Chondrocyte (in vitro differentiated cells): ENCODE measurements at regions not wholly inside any gene's neighbourhood (a gene's known extent, or its start where the extent isn't known, plus 50 kb on each side); places are given as distances from the start of the nearest gene placed in this dataset.

ENCODE experiments used
- DNase-seq: peaks from one replicate; pipeline ENCODE4 v3.0.0; 2021; ENCODE audit warnings: mixed read lengths, low spot score
- H3K27ac Mint-ChIP-seq: one replicate; pipeline ENCODE4 v1.8.0; 2021; ENCODE audit warnings: mild to moderate bottlenecking, moderate library complexity, mixed read lengths; ENCODE audit not compliant: unreplicated experiment
- H3K27me3 Mint-ChIP-seq: 2 replicates; pipeline ENCODE4 v1.8.0; 2021; ENCODE audit warnings: low read depth, mixed read lengths
- H3K36me3 Mint-ChIP-seq: 2 replicates; pipeline ENCODE4 v1.8.0; 2021; ENCODE audit warnings: low read depth, mixed read lengths
- H3K4me1 Mint-ChIP-seq: 2 replicates; pipeline ENCODE4 v1.8.0; 2021; ENCODE audit warnings: low read depth, mild to moderate bottlenecking, mixed read lengths
- H3K4me3 Mint-ChIP-seq: one replicate; pipeline ENCODE4 v1.8.0; 2021; ENCODE audit warnings: mild to moderate bottlenecking, moderate library complexity, mixed read lengths; ENCODE audit not compliant: unreplicated experiment
- H3K9me3 Mint-ChIP-seq: 2 replicates; pipeline ENCODE4 v1.8.0; 2021; ENCODE audit warnings: low read depth, mixed read lengths
- CTCF ChIP-seq: fragments of 200-600 bp; sonication (generic); IDR thresholded peaks from 2 replicates; pipeline ENCODE4 v1.5.0; 2021; ENCODE audit warnings: antibody characterized with exemption, mild to moderate bottlenecking, moderate library complexity

- no peak overlapping the region for H3K27ac Mint-ChIP-seq
- no peaks in the 10 kb centered on the region for H3K9me3 Mint-ChIP-seq
- H3K4me3 Mint-ChIP-seq, result no peak overlapping the region
- H3K36me3 Mint-ChIP-seq, result no peaks in the 10 kb centered on the region
- no peak for DNase-seq
- TF ChIP-seq CTCF, result no peak
- no peaks in the 10 kb centered on the region for H3K27me3 Mint-ChIP-seq
- no peaks in the 10 kb centered on the region for H3K4me1 Mint-ChIP-seq
Observed at GRCh38 chr15:91465086-91465485, 365.0 kb downstream of the SV2B start.

GRCh38 chr15:91465696-91466095, 365.6 kb downstream of the SV2B start:
- H3K36me3 Mint-ChIP-seq, result no peaks in the 10 kb centered on the region
- no peak overlapping the region for H3K4me3 Mint-ChIP-seq
- H3K27ac Mint-ChIP-seq, result no peak overlapping the region
- H3K4me1 Mint-ChIP-seq, result no peaks in the 10 kb centered on the region
- DNase-seq, result no peak
- H3K27me3 Mint-ChIP-seq, result no peaks in the 10 kb centered on the region
- H3K9me3 Mint-ChIP-seq, result no peaks in the 10 kb centered on the region
- no peak for TF ChIP-seq CTCF

GRCh38 chr15:91468871-91469580, 369.0 kb downstream of the SV2B start:
- no peaks in the 10 kb centered on the region for H3K4me1 Mint-ChIP-seq
- no peak overlapping the region for H3K27ac Mint-ChIP-seq
- no peak for DNase-seq
- no peaks in the 10 kb centered on the region for H3K27me3 Mint-ChIP-seq
- no peaks in the 10 kb centered on the region for H3K9me3 Mint-ChIP-seq
- H3K4me3 Mint-ChIP-seq, result no peak overlapping the region
- no peaks in the 10 kb centered on the region for H3K36me3 Mint-ChIP-seq
- no peak for TF ChIP-seq CTCF

GRCh38 chr15:91469632-91470567, 369.8 kb downstream of the SV2B start:
- H3K4me3 Mint-ChIP-seq, result no peak overlapping the region
- no peak for DNase-seq
- TF ChIP-seq CTCF, result no peak
- no peaks in the 10 kb centered on the region for H3K36me3 Mint-ChIP-seq
- H3K27me3 Mint-ChIP-seq, result peaks cover 2% of the 10 kb centered on the region
- H3K4me1 Mint-ChIP-seq, result no peaks in the 10 kb centered on the region
- H3K9me3 Mint-ChIP-seq, result no peaks in the 10 kb centered on the region
- H3K27ac Mint-ChIP-seq, result no peak overlapping the region

- Mint-ChIP-seq H3K9me3 (no peaks in the 10 kb centered on the region), H3K27me3 (peaks cover 6% of the 10 kb centered on the region), H3K4me3 (no peak overlapping the region), H3K36me3 (no peaks in the 10 kb centered on the region), H3K4me1 (no peaks in the 10 kb centered on the region), H3K27ac (no peak overlapping the region)
- TF ChIP-seq CTCF, result no peak
- DNase-seq, result no peak
Observed at GRCh38 chr15:91471468-91471867, 371.4 kb downstream of the SV2B start.
